Epithelial cell of proximal tubule (primary cell): ENCODE measurements at regions not wholly inside any gene's neighbourhood (a gene's known extent, or its start where the extent isn't known, plus 50 kb on each side); places are given as distances from the start of the nearest gene placed in this dataset.

ENCODE experiments used
- DNase-seq: peaks from one replicate; pipeline ENCODE4 v3.0.0-alpha.2; 2011; ENCODE audit warnings: low read depth
- H3K4me3 ChIP-seq: 2 replicates; pipeline ENCODE4 v1.5.1; 2011; ENCODE audit warnings: low read depth, mild to moderate bottlenecking, low read length
- TF ChIP-seq, protein P1 (sequence below): conservative IDR thresholded peaks from 2 replicates; pipeline ENCODE4 v1.5.1; 2012; ENCODE audit warnings: low read depth, mild to moderate bottlenecking, low read length

GRCh38 chr21:17931080-17931479 is 111.9 kb upstream of the C21orf91 start:
- no peak for DNase-seq
- TF ChIP-seq, protein P1, sequence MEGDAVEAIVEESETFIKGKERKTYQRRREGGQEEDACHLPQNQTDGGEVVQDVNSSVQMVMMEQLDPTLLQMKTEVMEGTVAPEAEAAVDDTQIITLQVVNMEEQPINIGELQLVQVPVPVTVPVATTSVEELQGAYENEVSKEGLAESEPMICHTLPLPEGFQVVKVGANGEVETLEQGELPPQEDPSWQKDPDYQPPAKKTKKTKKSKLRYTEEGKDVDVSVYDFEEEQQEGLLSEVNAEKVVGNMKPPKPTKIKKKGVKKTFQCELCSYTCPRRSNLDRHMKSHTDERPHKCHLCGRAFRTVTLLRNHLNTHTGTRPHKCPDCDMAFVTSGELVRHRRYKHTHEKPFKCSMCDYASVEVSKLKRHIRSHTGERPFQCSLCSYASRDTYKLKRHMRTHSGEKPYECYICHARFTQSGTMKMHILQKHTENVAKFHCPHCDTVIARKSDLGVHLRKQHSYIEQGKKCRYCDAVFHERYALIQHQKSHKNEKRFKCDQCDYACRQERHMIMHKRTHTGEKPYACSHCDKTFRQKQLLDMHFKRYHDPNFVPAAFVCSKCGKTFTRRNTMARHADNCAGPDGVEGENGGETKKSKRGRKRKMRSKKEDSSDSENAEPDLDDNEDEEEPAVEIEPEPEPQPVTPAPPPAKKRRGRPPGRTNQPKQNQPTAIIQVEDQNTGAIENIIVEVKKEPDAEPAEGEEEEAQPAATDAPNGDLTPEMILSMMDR, result peak; percentile 40
- H3K4me3 ChIP-seq, result no peak overlapping the region

- no peak overlapping the region for H3K4me3 ChIP-seq
- no peak for DNase-seq
- TF ChIP-seq, protein P1, result no peak
Measured at GRCh38 chr21:17930093-17930492, 110.9 kb upstream of the C21orf91 start.

- no peak overlapping the region for H3K4me3 ChIP-seq
- TF ChIP-seq, protein P1, result no peak
- DNase-seq, result no peak
Measured at GRCh38 chr21:17929510-17929909, 110.4 kb upstream of the C21orf91 start.

- no peak overlapping the region for H3K4me3 ChIP-seq
- DNase-seq, result no peak
Measured at GRCh38 chr21:17925899-17926298, 106.7 kb upstream of the C21orf91 start.

GRCh38 chr21:17925000-17925610 is 105.9 kb upstream of the C21orf91 start:
- no peak for DNase-seq

More at GRCh38 chr21:17925899-17926298, 106.7 kb upstream of the C21orf91 start:
- TF ChIP-seq, protein P1, result peak; percentile 71

DNA sequence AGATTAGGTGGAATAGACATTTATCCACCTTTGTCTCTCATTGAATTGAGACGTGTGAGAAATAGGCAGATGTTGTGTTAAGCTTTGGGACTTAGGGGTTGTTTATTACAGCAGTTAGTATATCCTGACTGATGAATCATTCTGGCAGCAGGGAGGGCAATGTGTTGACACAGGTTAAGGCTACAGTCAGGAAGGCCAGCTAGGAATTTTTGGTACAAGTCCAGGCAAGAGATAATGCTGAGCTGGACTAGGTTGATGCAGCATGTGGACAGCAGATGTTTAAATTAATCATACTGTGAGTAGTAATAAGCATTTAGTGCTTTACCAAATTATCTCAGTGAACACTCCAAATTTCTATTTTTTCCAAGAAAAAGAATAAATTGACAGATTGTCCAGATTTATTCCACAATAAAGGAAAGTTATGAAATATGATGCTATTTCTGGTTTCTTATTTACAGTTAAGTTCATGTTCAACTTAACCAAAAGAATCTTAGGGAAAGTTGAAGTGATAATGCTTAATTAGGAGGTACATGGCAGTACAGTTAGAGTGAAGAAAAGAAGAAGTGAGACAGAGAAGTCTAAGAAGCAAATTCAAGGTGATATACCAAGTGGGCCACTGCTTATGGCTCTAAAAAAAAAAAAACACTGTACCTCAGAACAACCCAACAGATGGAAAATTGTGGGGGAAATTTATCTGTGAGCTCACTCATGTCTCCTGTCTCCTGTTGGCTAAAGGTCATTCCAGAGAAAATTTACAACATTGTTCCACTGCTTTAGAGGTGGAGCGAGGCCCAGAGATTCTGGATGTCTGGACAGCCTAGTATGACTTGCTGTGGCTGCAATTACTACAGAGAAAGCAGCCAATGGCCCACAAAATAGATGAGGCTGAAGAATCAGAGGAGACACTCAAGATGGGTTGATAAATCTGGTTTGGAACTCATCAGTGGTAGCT is 102.7 kb upstream of the C21orf91 start:
- TF ChIP-seq, protein P1, result no peak
- peak; percentile 30 for DNase-seq
- H3K4me3 ChIP-seq, result no peak overlapping the region

More at GRCh38 chr21:17925000-17925610, 105.9 kb upstream of the C21orf91 start:
- TF ChIP-seq, protein P1, result peak; percentile 95
- no peak overlapping the region for H3K4me3 ChIP-seq
